NCI-H2081 treated with DMSO at 0.1 percent for 48 hours (cell line): ENCODE measurements at regions not wholly inside any gene's neighbourhood (a gene's known extent, or its start where the extent isn't known, plus 50 kb on each side); places are given as distances from the start of the nearest gene placed in this dataset.

Experiments used
- DNase-seq: peaks from one replicate; lab custom pipeline; 2025; lab: John Stamatoyannopoulos, UW

GRCh38 chr11:122319691-122320620 lies 203.9 kb upstream of the BLID start:
- no peak for DNase-seq

- DNase-seq, result no peak
Observed at GRCh38 chr11:122319085-122319484, 203.1 kb upstream of the BLID start.

DNA sequence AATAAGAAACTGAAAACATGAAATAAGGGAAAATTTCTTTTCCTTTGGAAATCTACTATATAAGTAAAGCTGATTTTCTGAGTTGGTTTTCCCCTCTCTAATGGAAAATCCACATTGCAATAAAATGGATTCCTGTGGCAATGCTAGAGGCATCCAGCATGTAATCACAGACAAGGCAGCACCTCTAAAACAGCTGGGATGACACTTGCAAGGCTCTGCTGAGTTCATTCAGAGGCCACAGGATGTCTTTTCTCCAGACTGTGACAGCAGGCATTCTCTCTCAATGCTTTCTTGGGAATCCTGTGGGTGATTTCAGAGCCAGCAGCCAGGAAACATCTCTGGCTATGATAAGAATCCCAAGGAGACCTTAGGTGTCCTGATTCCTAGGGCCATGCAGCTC lies 201.3 kb upstream of the BLID start:
- no peak for DNase-seq

- DNase-seq, result no peak
Observed at GRCh38 chr11:122313581-122313980, 197.6 kb upstream of the BLID start.

GRCh38 chr11:122311216-122311755 lies 195.3 kb upstream of the BLID start:
- no peak for DNase-seq

- no peak for DNase-seq
Observed at GRCh38 chr11:122310766-122311165, 194.8 kb upstream of the BLID start.

GRCh38 chr11:122309262-122309925 lies 193.4 kb upstream of the BLID start:
- DNase-seq, result no peak

DNA sequence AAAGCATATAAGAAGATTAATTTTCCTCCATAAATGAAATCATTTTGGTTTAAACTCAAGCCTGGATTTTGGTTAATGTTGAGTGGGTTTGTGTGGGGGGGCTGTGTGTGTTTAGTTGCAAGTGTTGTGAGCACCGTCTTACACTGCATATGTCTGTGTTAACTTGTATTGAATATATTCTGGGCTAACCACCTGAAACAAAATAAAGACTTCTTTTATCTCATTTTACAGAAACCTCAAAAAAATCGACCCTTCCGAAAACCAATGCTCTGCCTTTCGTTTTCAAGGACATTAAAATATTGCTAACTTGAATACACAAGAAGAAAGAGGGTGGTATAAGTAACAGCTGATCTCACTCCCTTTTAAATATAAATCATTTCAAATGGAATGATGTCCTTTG lies 192.2 kb upstream of the BLID start:
- DNase-seq, result no peak

GRCh38 chr11:122307476-122308035 lies 191.5 kb upstream of the BLID start:
- DNase-seq, result no peak

- DNase-seq, result no peak
Observed at GRCh38 chr11:122306831-122307391, 190.9 kb upstream of the BLID start.

DNA sequence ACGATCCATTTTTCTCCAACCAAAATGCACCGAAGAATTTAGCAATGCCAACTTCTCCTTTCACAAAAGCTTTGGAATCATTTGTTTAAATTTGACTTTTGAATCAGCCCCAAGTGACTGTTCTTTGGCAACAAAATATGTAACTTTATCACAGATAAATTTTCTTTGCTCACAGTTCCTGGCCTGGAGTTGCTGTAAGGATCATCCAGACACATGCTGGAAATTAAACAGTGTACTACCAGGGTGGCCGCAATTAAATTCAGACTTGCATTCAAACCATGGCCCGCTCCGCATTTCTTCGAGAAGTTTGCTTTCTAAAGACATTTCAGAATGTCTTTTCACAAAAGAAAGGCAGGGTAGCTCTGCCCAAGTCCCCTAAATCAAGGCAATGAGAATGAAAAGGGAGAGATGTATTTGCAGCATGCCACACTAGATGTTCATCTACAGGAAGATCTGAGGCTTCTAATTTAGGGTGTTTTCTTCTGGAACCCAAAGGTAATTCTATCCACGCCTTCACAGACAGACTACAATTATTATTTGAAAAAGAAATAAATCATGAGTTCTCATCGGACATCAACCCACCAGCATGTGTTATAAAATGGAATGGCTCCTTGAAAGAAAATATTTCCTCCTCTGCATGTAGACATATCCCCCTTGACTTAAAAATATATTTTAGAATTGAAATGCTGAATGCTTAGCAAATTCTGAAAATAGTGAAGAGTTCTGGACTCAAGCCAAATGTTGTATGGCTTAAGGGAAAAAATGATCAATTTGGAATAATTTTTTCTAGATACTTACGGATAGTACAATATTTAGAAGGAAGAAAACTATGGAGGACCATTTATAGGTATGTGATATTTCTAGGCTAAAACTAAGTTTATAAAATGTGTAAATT lies 189.7 kb upstream of the BLID start:
- no peak for DNase-seq

- no peak for DNase-seq
Observed at GRCh38 chr11:122304973-122305372, 189.0 kb upstream of the BLID start.

- DNase-seq, result no peak
Observed at GRCh38 chr11:122304306-122304705, 188.3 kb upstream of the BLID start.

DNA sequence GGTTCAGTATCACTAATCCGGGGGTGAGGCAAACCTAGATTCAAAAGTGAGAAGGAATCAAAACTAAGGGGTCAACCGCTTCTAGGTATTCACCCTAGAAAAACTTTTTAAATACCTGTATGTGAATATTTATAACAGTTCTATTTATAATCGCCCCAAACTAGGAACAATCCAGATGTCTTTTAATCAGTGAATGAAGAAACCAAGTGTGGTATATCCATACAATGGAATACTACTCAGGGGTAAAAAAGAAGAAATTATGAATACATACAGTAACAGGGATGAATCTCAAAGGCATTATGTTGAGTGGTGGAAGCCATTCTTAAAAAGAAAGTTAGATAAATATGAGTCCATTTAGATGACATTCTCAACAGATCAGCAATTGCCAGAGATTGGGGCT lies 178.0 kb upstream of the BLID start:
- no peak for DNase-seq

GRCh38 chr11:122293296-122294023 lies 177.4 kb upstream of the BLID start:
- DNase-seq, result no peak

DNA sequence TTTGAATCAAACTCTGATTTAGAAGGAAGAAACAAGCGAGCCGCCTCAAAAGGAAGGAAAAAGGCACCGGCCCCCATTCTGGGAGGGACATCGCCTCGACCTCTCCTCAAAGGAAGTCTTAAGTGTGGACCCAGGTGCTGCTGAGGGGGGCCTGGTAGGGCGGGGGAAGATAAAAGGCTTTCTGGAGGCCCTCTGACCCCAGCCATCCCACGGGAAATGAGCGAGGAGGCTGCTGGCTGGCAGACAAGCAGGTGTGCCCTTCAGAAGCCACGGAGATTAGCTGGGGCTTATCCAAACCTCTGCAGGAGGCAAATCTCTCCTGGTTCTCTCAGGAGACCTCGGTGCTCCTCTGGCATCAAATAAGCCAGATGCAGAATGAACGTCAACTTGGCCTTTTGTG lies 171.4 kb upstream of the BLID start:
- DNase-seq, result peak; percentile 5

- DNase-seq, result no peak
Observed at GRCh38 chr11:122285070-122285988, 169.3 kb upstream of the BLID start.

DNA sequence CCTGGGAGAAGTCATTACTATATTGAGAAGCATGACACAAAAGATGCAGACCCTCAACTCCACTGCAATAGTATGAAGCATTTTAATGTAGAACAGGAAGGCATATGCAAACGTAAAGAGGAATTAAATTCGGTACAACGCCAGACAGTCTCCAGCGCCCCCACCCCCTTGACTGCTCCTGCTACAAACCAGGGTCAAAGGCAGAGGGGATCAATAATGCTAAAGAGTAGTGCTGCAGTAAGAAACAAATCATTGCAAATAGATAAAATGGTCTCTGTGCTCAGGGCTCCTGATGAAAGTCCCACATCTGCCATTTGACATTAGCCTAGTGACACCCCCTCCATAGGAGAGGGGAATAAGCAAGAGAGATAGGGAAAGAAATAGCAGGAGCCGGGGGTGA lies 164.9 kb upstream of the BLID start:
- no peak for DNase-seq

DNA sequence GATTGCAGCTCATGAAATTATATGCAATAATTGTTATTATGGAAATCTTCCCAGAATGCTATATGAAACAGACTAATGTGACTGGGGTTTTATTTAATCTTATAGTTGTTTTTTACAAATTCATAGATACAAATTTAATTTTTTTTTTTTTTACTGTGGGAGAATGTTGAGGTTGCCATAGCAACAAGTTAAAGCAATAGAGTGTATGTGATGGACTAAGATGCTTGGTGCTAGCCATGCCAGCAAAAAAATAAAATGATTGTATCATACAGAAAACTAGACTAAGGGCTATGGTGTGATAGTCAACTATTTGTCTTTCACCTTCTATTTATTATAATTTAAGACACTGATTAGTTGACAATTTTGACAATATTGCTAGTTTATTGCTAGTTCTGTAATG lies 163.2 kb upstream of the BLID start:
- no peak for DNase-seq

DNA sequence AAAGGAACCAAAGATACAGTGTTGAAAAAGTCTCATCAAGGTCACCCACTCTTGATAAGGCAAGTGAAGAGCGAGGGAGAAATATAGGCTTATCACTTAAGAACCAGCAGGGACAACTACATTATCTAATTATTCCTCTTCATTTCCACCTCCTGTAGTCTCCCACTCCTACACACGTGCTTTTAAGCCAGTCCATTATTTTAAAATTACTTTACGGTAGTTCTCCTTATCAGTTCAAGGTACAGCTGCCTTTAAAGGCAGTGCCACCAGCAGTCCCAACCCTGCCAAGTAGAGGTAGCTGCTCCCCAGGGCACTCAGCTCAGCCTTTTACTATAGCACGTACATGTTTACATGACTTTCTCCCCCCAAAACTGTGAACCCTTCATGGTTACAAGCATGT lies 161.5 kb upstream of the BLID start:
- DNase-seq, result no peak
